Activated CD4-positive, alpha-beta T cell treated with anti-CD3 and anti-CD28 coated beads for 36 hours (primary cell): ENCODE measurements at regions not wholly inside any gene's neighbourhood (a gene's known extent, or its start where the extent isn't known, plus 50 kb on each side); places are given as distances from the start of the nearest gene placed in this dataset.
A peak's percentile ranks its signal among the peaks of the same experiment; 100 is the strongest.
"Not testable (repeated sequence)": the region's sequence is repeated elsewhere in the genome, so short reads cannot be mapped to it uniquely, and the experiment has no call there.

Source experiments
- ATAC-seq: fragments of 200-7000 bp; cut with Tn5 transposase; one replicate; pipeline ENCODE4 v1.10.0; 2021; ENCODE audit warnings: mild to moderate bottlenecking, moderate library complexity
- CTCF ChIA-PET: fragments of 350-600 bp; sonication (Branson Sonifier 250); formaldehyde crosslinking; loops from one replicate; lab custom pipeline; 2021; ENCODE audit warnings: antibody characterized with exemption; lab: Charles Lee
- POLR2A ChIA-PET: fragments of 350-600 bp; sonication (Branson Sonifier 250); formaldehyde crosslinking; loops from one replicate; lab custom pipeline; 2021; ENCODE audit warnings: antibody characterized with exemption, inconsistent platforms; lab: Charles Lee
- DNase-seq: peaks from one replicate; pipeline ENCODE4 v3.0.0-alpha.2; 2020
- H3K27ac Mint-ChIP-seq: one replicate; pipeline ENCODE4 v1.8.0; 2021; ENCODE audit warnings: mixed read lengths
- H3K27me3 Mint-ChIP-seq: one replicate; pipeline ENCODE4 v1.8.0; 2021; ENCODE audit warnings: mixed read lengths
- H3K36me3 Mint-ChIP-seq: one replicate; pipeline ENCODE4 v1.8.0; 2021; ENCODE audit warnings: low read depth, mixed read lengths
- H3K4me1 Mint-ChIP-seq: one replicate; pipeline ENCODE4 v1.8.0; 2021; ENCODE audit warnings: mixed read lengths
- H3K4me3 Mint-ChIP-seq: one replicate; pipeline ENCODE4 v1.8.0; 2021; ENCODE audit warnings: mild to moderate bottlenecking, moderate library complexity, mixed read lengths
- H3K9me3 Mint-ChIP-seq: one replicate; pipeline ENCODE4 v1.8.0; 2021; ENCODE audit warnings: low read depth, mixed read lengths
- intact Hi-C, 2 experiments: fragments of 100-400 bp; cut with DNase I in 1 of 2; cut with micrococcal nuclease in 1 of 2; formaldehyde crosslinking; loops; one replicate each; pipeline versions ENCODE4 v1.14.2 to v1.15.1; 2022 to 2024; cut with DNase I, micrococcal nuclease

GRCh38 chr5:53733853-53734252 lies 173.4 kb downstream of the NDUFS4 start:
- Mint-ChIP-seq H3K4me1 (no peaks in the 10 kb centered on the region), H3K36me3 (no peaks in the 10 kb centered on the region), H3K4me3 (no peak overlapping the region), H3K27ac (no peak overlapping the region), H3K27me3 (no peaks in the 10 kb centered on the region), H3K9me3 (peaks cover 6% of the 10 kb centered on the region)
- ATAC-seq (no peak), DNase-seq (no peak)
- CTCF ChIA-PET: no interaction called here
- POLR2A ChIA-PET: no interaction called here
- intact Hi-C loops: no loop called here

GRCh38 chr5:53738105-53738504 lies 177.7 kb downstream of the NDUFS4 start:
- intact Hi-C loops: no loop called here
- Mint-ChIP-seq H3K4me3 (no peak overlapping the region), H3K27ac (no peak overlapping the region), H3K9me3 (peaks cover 8% of the 10 kb centered on the region), H3K4me1 (no peaks in the 10 kb centered on the region), H3K27me3 (no peaks in the 10 kb centered on the region), H3K36me3 (no peaks in the 10 kb centered on the region)
- DNase-seq (no peak), ATAC-seq (no peak)
- POLR2A ChIA-PET: no interaction called here
- CTCF ChIA-PET: interaction anchor here (1.3 kb wide), 1 partner anchor 9 kb away, joined by 3 read pairs; no protein-coding TSS in a partner anchor

GRCh38 chr5:53739111-53739510 lies 178.7 kb downstream of the NDUFS4 start:
- CTCF ChIA-PET: interaction anchor here (0.7 kb wide), 1 partner anchor 1677 kb away, joined by 3 read pairs; no protein-coding TSS in a partner anchor
- Mint-ChIP-seq H3K4me1 (no peaks in the 10 kb centered on the region), H3K27ac (no peak overlapping the region), H3K36me3 (no peaks in the 10 kb centered on the region), H3K4me3 (no peak overlapping the region), H3K9me3 (peaks cover 8% of the 10 kb centered on the region), H3K27me3 (peaks cover 3% of the 10 kb centered on the region)
- ATAC-seq (no peak), DNase-seq (no peak)
- intact Hi-C loops: no loop called here
- POLR2A ChIA-PET: no interaction called here

- no peak overlapping the region for H3K27ac Mint-ChIP-seq
- intact Hi-C loops: no loop called here
- POLR2A ChIA-PET: no interaction called here
- DNase-seq (no peak), ATAC-seq (no peak)
- peaks cover 14% of the 10 kb centered on the region for H3K9me3 Mint-ChIP-seq
- H3K4me3 Mint-ChIP-seq: no peak overlapping the region
- no peaks in the 10 kb centered on the region for H3K27me3 Mint-ChIP-seq
- H3K4me1 Mint-ChIP-seq: no peaks in the 10 kb centered on the region
- H3K36me3 Mint-ChIP-seq: peaks cover 4% of the 10 kb centered on the region
- CTCF ChIA-PET: no interaction called here
Observed at GRCh38 chr5:53749621-53750020, 189.2 kb downstream of the NDUFS4 start.

GRCh38 chr5:53752282-53752681 lies 191.8 kb downstream of the NDUFS4 start:
- DNase-seq, H3K27ac Mint-ChIP-seq, H3K4me3 Mint-ChIP-seq, ATAC-seq, H3K4me1 Mint-ChIP-seq, intact Hi-C loops, POLR2A ChIA-PET, H3K36me3 Mint-ChIP-seq, H3K27me3 Mint-ChIP-seq, CTCF ChIA-PET: not testable (repeated sequence)
- peaks cover 14% of the 10 kb centered on the region for H3K9me3 Mint-ChIP-seq

- intact Hi-C loops: no loop called here
- ChIA-PET POLR2A (no interaction called here), CTCF (interaction anchor here (0.5 to 1.0 kb wide), 3 partner anchors 18 to 716 kb away, joined by 3 read pairs; no protein-coding TSS in a partner anchor)
- Mint-ChIP-seq H3K27ac (no peak overlapping the region), H3K27me3 (peaks cover 11% of the 10 kb centered on the region), H3K36me3 (peaks cover 2% of the 10 kb centered on the region), H3K9me3 (peaks cover 3% of the 10 kb centered on the region), H3K4me1 (no peaks in the 10 kb centered on the region), H3K4me3 (no peak overlapping the region)
- no peak for ATAC-seq
- no peak for DNase-seq
Observed at GRCh38 chr5:53766673-53767072, 206.2 kb downstream of the NDUFS4 start.

GRCh38 chr5:53777864-53778618 lies 217.6 kb downstream of the NDUFS4 start:
- no peaks in the 10 kb centered on the region for H3K36me3 Mint-ChIP-seq
- DNase-seq (no peak), ATAC-seq (peak; percentile 64)
- H3K27ac Mint-ChIP-seq: peak overlapping the region; percentile 14
- no peak overlapping the region for H3K4me3 Mint-ChIP-seq
- no peaks in the 10 kb centered on the region for H3K27me3 Mint-ChIP-seq
- CTCF ChIA-PET: no interaction called here
- no peaks in the 10 kb centered on the region for H3K9me3 Mint-ChIP-seq
- intact Hi-C loops: no loop called here
- POLR2A ChIA-PET: no interaction called here
- H3K4me1 Mint-ChIP-seq: peaks cover 15% of the 10 kb centered on the region

GRCh38 chr5:53779541-53779981 lies 219.1 kb downstream of the NDUFS4 start:
- POLR2A ChIA-PET: no interaction called here
- CTCF ChIA-PET: no interaction called here
- Mint-ChIP-seq H3K4me3 (no peak overlapping the region), H3K27ac (peak overlapping the region; percentile 28), H3K9me3 (no peaks in the 10 kb centered on the region), H3K4me1 (peaks cover 15% of the 10 kb centered on the region), H3K27me3 (peaks cover 2% of the 10 kb centered on the region), H3K36me3 (no peaks in the 10 kb centered on the region)
- peak; percentile 6 for DNase-seq
- ATAC-seq: peak; percentile 74
- intact Hi-C loops: no loop called here

- CTCF ChIA-PET: no interaction called here
- no peak for ATAC-seq
- H3K4me3 Mint-ChIP-seq: no peak overlapping the region
- H3K36me3 Mint-ChIP-seq: no peaks in the 10 kb centered on the region
- H3K27ac Mint-ChIP-seq: no peak overlapping the region
- H3K9me3 Mint-ChIP-seq: no peaks in the 10 kb centered on the region
- intact Hi-C loops: no loop called here
- peaks cover 15% of the 10 kb centered on the region for H3K4me1 Mint-ChIP-seq
- no peak for DNase-seq
- peaks cover 8% of the 10 kb centered on the region for H3K27me3 Mint-ChIP-seq
- POLR2A ChIA-PET: no interaction called here
Observed at GRCh38 chr5:53782620-53783019, 222.2 kb downstream of the NDUFS4 start.

- H3K27me3 Mint-ChIP-seq: peaks cover 14% of the 10 kb centered on the region
- POLR2A ChIA-PET: no interaction called here
Observed at GRCh38 chr5:53783624-53784228, 223.3 kb downstream of the NDUFS4 start.

GRCh38 chr5:53784596-53784995 lies 224.2 kb downstream of the NDUFS4 start:
- Mint-ChIP-seq H3K36me3 (no peaks in the 10 kb centered on the region), H3K9me3 (peaks cover 2% of the 10 kb centered on the region), H3K4me3 (no peak overlapping the region), H3K4me1 (peaks cover 5% of the 10 kb centered on the region), H3K27ac (no peak overlapping the region), H3K27me3 (peaks cover 14% of the 10 kb centered on the region)
- no peak for ATAC-seq
- no peak for DNase-seq
- intact Hi-C loops: no loop called here
- POLR2A ChIA-PET: no interaction called here
- CTCF ChIA-PET: interaction anchor here (0.8 kb wide), 1 partner anchor 18 kb away, joined by 3 read pairs; no protein-coding TSS in a partner anchor

More at GRCh38 chr5:53783624-53784228, 223.3 kb downstream of the NDUFS4 start:
- Mint-ChIP-seq H3K4me3 (no peak overlapping the region), H3K9me3 (peaks cover 2% of the 10 kb centered on the region), H3K36me3 (no peaks in the 10 kb centered on the region), H3K4me1 (peaks cover 8% of the 10 kb centered on the region), H3K27ac (no peak overlapping the region)
- CTCF ChIA-PET: no interaction called here
- ATAC-seq (no peak), DNase-seq (no peak)
- intact Hi-C loops: no loop called here

GRCh38 chr5:53785924-53786323 lies 225.5 kb downstream of the NDUFS4 start:
- peaks cover 14% of the 10 kb centered on the region for H3K27me3 Mint-ChIP-seq
- H3K36me3 Mint-ChIP-seq: no peaks in the 10 kb centered on the region
- H3K27ac Mint-ChIP-seq: no peak overlapping the region
- ATAC-seq: no peak
- DNase-seq: no peak
- no peaks in the 10 kb centered on the region for H3K4me1 Mint-ChIP-seq
- H3K4me3 Mint-ChIP-seq: no peak overlapping the region
- H3K9me3 Mint-ChIP-seq: peaks cover 2% of the 10 kb centered on the region
- intact Hi-C loops: no loop called here
- ChIA-PET CTCF (no interaction called here), POLR2A (no interaction called here)
